Activated naive CD8-positive, alpha-beta T cell treated with anti-CD3 and anti-CD28 coated beads for 36 hours (primary cell): ENCODE measurements at regions not wholly inside any gene's neighbourhood (a gene's known extent, or its start where the extent isn't known, plus 50 kb on each side); places are given as distances from the start of the nearest gene placed in this dataset.
"Not testable (repeated sequence)": the region's sequence is repeated elsewhere in the genome, so short reads cannot be mapped to it uniquely, and the experiment has no call there.

Experiments
- DNase-seq: peaks from one replicate; pipeline ENCODE4 v3.0.0; 2021
- H3K27ac Mint-ChIP-seq: one replicate; pipeline ENCODE4 v1.8.0; 2022; ENCODE audit warnings: mild to moderate bottlenecking, moderate library complexity, mixed read lengths
- H3K27me3 Mint-ChIP-seq: one replicate; pipeline ENCODE4 v1.8.0; 2022; ENCODE audit warnings: mild to moderate bottlenecking, mixed read lengths
- H3K36me3 Mint-ChIP-seq: one replicate; pipeline ENCODE4 v1.8.0; 2021; ENCODE audit warnings: mild to moderate bottlenecking, mixed read lengths
- H3K4me1 Mint-ChIP-seq: one replicate; pipeline ENCODE4 v1.8.0; 2021; ENCODE audit warnings: mixed read lengths
- H3K4me3 Mint-ChIP-seq: one replicate; pipeline ENCODE4 v1.8.0; 2022; ENCODE audit warnings: mild to moderate bottlenecking, moderate library complexity, mixed read lengths
- H3K9me3 Mint-ChIP-seq: one replicate; pipeline ENCODE4 v1.8.0; 2022; ENCODE audit warnings: mixed read lengths

DNA sequence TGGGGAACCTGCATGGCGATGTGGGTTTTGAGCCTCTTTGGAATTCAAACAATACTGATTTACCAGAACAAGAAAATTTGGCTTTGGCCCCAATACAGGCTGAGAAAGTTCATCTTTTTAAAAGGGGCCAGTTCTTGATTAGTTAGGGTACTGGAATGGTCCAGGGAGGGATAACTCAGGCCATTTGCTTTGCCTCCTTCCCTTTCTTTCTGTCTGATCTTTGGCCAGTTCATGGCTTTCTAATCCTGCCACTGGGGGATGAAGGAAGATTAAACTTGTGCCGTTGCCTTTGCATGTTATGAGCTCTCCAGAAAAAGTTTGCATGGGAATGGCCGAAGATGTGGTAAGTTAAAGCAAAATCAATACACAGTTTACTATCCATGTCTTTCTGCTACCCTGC lies 78.4 kb downstream of the ADAMTS15 start:
- no peak overlapping the region for H3K27ac Mint-ChIP-seq
- H3K9me3 Mint-ChIP-seq: no peaks in the 10 kb centered on the region
- no peak for DNase-seq
- no peaks in the 10 kb centered on the region for H3K36me3 Mint-ChIP-seq
- peaks cover 3% of the 10 kb centered on the region for H3K4me1 Mint-ChIP-seq
- H3K4me3 Mint-ChIP-seq: no peak overlapping the region
- H3K27me3 Mint-ChIP-seq: no peaks in the 10 kb centered on the region

GRCh38 chr11:130527636-130528297 lies 79.3 kb downstream of the ADAMTS15 start:
- no peaks in the 10 kb centered on the region for H3K36me3 Mint-ChIP-seq
- DNase-seq: no peak
- H3K27ac Mint-ChIP-seq: no peak overlapping the region
- H3K4me3 Mint-ChIP-seq: no peak overlapping the region
- H3K9me3 Mint-ChIP-seq: no peaks in the 10 kb centered on the region
- no peaks in the 10 kb centered on the region for H3K27me3 Mint-ChIP-seq
- peaks cover 3% of the 10 kb centered on the region for H3K4me1 Mint-ChIP-seq

DNA sequence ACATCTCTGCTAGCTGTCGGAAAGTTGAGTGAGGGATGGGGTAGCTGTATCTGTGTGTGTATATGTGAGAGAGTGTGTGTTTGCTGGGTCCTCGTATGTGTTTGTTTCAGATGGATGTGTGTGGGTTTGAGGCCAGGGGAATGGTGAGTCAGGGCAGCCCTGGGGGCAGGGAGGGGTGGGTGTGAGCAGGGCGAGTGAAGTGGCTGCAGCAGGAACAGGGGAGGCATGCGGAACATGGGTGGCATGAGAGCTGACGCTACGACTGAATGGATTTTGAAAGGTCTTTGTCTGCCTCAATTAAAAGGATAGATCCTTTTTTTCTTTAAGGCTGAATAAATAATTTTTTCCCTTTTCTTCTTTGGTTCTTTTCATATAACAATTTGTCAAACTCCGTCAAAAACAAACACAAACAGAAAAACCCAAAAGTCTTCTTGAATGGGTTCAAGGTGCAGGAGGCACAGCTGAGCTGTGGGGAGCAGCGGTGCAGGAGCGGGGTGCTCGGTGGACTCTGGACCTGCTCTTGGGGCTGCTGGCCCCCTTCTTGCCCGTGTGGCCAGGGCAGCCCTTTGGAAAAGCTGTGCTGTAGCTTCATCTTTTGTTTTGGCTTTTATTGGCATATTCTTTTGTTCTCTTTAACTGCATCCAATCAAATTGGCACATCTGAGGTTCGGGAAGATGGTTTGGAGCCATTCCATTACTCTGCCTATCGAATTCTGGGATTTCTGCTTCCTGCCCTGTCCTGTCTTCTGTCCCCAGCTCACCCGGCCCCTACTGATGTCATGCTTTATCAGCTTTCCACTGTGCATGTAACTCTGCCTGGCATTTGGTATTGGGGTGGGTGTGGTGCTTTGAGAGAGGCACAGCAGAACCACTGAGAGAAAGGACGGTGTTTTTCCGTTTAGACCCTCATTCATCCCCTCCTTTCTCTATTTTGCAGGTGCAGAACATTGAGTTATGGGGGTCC lies 80.1 kb downstream of the ADAMTS15 start:
- Mint-ChIP-seq H3K9me3 (no peaks in the 10 kb centered on the region), H3K27ac (no peak overlapping the region), H3K36me3 (no peaks in the 10 kb centered on the region), H3K4me3 (no peak overlapping the region), H3K4me1 (peaks cover 3% of the 10 kb centered on the region), H3K27me3 (no peaks in the 10 kb centered on the region)
- no peak for DNase-seq

GRCh38 chr11:130529366-130529765 lies 80.9 kb downstream of the ADAMTS15 start:
- Mint-ChIP-seq H3K4me3 (no peak overlapping the region), H3K9me3 (no peaks in the 10 kb centered on the region), H3K27ac (no peak overlapping the region), H3K27me3 (no peaks in the 10 kb centered on the region), H3K36me3 (no peaks in the 10 kb centered on the region), H3K4me1 (peaks cover 3% of the 10 kb centered on the region)
- DNase-seq: no peak

- no peaks in the 10 kb centered on the region for H3K27me3 Mint-ChIP-seq
- no peak overlapping the region for H3K4me3 Mint-ChIP-seq
Observed at GRCh38 chr11:130531061-130531460, 82.6 kb downstream of the ADAMTS15 start.

GRCh38 chr11:130533113-130533798 lies 84.8 kb downstream of the ADAMTS15 start:
- H3K9me3 Mint-ChIP-seq: no peaks in the 10 kb centered on the region
- DNase-seq: no peak
- H3K27me3 Mint-ChIP-seq: no peaks in the 10 kb centered on the region
- H3K27ac Mint-ChIP-seq: no peak overlapping the region
- H3K4me3 Mint-ChIP-seq: no peak overlapping the region
- no peaks in the 10 kb centered on the region for H3K4me1 Mint-ChIP-seq
- no peaks in the 10 kb centered on the region for H3K36me3 Mint-ChIP-seq

More at GRCh38 chr11:130531061-130531460, 82.6 kb downstream of the ADAMTS15 start:
- no peaks in the 10 kb centered on the region for H3K4me1 Mint-ChIP-seq
- no peak overlapping the region for H3K27ac Mint-ChIP-seq
- no peak for DNase-seq
- H3K9me3 Mint-ChIP-seq: no peaks in the 10 kb centered on the region
- no peaks in the 10 kb centered on the region for H3K36me3 Mint-ChIP-seq

DNA sequence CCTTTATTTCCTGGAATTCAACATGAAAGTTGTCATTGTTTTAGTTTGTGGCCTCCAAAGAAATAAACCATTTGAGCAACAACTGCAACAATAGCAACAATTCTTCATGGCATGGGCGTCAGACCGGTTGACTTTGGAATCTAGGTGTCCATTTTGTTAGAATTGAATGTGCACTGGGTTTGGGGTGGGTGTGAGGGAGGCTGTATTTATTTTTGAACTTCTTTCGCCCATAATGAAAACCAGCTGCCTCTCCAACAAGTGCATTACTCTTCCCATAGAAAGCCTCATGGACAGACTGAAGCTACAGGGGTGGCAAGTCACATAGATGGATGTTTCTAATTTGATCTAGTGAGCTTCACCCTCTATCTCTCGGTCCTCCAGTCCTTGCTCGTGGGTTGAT lies 85.4 kb downstream of the ADAMTS15 start:
- H3K36me3 Mint-ChIP-seq: no peaks in the 10 kb centered on the region
- no peaks in the 10 kb centered on the region for H3K9me3 Mint-ChIP-seq
- no peaks in the 10 kb centered on the region for H3K4me1 Mint-ChIP-seq
- no peak overlapping the region for H3K27ac Mint-ChIP-seq
- no peaks in the 10 kb centered on the region for H3K27me3 Mint-ChIP-seq
- no peak overlapping the region for H3K4me3 Mint-ChIP-seq
- no peak for DNase-seq

- Mint-ChIP-seq H3K36me3 (no peaks in the 10 kb centered on the region), H3K9me3 (no peaks in the 10 kb centered on the region), H3K4me3 (no peak overlapping the region), H3K4me1 (no peaks in the 10 kb centered on the region), H3K27me3 (no peaks in the 10 kb centered on the region), H3K27ac (no peak overlapping the region)
- DNase-seq: no peak
Observed at GRCh38 chr11:130534551-130534950, 86.1 kb downstream of the ADAMTS15 start.

DNA sequence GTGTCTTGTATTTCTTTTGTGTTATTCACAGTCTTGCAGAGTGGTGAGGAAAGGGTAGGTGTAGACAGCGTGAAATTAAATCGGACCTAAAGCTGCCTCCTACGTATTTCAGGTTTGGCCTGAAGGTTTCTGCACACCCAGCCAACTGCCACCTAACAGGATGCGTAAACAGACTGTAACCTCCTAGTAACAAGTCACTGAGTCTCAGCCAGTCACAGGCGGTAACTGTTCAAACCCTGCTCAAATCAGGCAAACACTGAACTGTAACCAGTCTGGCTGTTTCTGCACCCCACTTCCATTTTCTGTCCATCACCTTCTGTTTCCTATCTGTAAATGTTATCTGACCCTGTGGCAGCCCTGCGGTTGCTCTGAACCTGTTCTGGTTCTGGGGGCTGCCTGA lies 87.1 kb downstream of the ADAMTS15 start:
- peaks cover 3% of the 10 kb centered on the region for H3K27me3 Mint-ChIP-seq
- no peaks in the 10 kb centered on the region for H3K4me1 Mint-ChIP-seq
- H3K4me3 Mint-ChIP-seq: no peak overlapping the region
- DNase-seq: no peak
- no peak overlapping the region for H3K27ac Mint-ChIP-seq
- H3K9me3 Mint-ChIP-seq: no peaks in the 10 kb centered on the region
- H3K36me3 Mint-ChIP-seq: no peaks in the 10 kb centered on the region

DNA sequence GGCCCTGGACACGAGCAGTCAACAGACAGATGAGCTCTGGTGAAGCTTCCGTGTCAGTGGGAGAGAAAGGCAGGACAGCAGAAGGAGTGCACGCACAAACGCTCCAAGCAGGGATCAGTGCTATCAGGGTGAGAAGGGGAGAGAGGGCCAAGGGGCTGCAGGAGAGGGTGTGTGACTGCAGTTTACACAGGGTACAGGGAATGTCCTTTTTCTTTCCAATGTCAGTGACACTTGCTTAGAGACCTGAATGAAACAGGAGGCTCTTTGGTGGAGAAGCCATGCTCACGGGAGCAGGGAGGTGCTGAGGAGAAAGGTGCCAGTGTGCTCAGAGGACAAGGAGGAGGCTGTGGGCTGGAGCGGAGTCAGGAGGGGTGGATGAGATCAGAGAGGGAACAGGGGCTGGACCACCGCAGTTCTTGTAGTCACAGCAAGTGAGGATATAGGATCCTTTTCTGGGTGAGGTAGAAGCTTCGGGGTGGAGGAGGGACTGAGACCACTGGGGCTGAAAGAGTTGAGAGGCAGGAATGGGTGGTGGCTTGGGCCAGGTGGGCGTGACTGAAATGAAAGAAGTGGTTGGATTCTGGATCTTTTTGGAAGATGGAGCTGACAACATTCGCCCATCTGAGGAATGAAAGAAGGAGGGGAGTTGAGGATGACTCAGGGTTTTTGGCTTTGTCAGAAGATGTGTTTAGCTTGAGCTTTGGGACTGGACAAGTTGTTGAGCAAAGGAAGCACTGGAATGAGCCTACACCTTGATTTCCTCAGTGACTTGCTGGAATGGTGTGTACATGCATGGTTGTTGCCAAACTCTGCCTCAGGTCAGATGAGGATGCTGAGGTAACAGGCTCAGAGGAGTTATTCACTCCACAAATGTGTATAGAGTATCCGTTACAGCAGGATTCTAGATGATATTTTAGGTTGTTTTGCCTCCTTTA lies 87.9 kb downstream of the ADAMTS15 start:
- DNase-seq: no peak

DNA sequence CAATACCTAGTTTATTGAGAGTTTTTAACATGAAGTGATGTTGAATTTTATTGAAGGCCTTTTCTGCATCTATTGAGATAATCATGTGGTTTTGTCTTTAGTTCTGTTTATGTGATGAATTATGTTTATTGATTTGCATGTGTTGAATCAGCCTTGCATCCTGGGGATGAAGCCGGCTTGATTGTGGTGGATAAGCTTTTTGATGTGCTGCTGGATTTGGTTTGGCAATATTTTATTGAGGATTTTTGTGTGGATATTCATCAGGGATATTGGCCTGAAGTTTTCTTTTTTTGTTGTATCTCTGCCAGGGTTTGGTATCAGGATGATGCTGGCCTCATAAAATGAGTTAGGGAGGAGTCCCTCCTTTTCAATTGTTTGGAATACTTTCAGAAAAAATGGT lies 91.2 kb downstream of the ADAMTS15 start:
- H3K27me3 Mint-ChIP-seq: peaks cover 15% of the 10 kb centered on the region
- not testable (repeated sequence) for DNase-seq, H3K36me3 Mint-ChIP-seq, H3K4me1 Mint-ChIP-seq, H3K4me3 Mint-ChIP-seq, H3K9me3 Mint-ChIP-seq, H3K27ac Mint-ChIP-seq

More for the DNA sequence above, 87.9 kb downstream of the ADAMTS15 start:
- Mint-ChIP-seq H3K27ac (no peak overlapping the region), H3K4me3 (no peak overlapping the region), H3K27me3 (peaks cover 7% of the 10 kb centered on the region), H3K4me1 (no peaks in the 10 kb centered on the region), H3K9me3 (no peaks in the 10 kb centered on the region), H3K36me3 (no peaks in the 10 kb centered on the region)

DNA sequence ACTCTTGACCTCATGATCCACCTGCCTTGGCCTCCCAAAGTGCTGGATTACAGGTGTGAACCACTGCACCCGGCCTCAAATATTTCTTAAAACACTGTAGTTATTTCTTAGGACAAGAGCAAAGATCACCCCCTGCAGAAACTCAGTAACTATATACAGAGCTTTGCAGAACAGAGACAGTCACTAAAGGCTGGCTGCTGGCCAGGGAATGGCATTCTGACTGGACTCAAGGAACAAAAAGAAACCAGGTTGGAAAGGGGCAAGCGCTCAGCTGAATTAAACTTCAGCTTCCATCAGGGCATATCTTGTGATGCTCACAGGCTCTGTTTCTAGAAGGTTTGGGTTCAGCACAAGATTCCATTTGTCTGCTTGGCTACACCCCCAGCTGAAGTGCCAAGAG lies 95.8 kb downstream of the ADAMTS15 start:
- no peaks in the 10 kb centered on the region for H3K9me3 Mint-ChIP-seq
- H3K36me3 Mint-ChIP-seq: no peaks in the 10 kb centered on the region
- DNase-seq: no peak
- no peak overlapping the region for H3K27ac Mint-ChIP-seq
- no peak overlapping the region for H3K4me3 Mint-ChIP-seq
- H3K27me3 Mint-ChIP-seq: peaks cover 15% of the 10 kb centered on the region
- no peaks in the 10 kb centered on the region for H3K4me1 Mint-ChIP-seq

DNA sequence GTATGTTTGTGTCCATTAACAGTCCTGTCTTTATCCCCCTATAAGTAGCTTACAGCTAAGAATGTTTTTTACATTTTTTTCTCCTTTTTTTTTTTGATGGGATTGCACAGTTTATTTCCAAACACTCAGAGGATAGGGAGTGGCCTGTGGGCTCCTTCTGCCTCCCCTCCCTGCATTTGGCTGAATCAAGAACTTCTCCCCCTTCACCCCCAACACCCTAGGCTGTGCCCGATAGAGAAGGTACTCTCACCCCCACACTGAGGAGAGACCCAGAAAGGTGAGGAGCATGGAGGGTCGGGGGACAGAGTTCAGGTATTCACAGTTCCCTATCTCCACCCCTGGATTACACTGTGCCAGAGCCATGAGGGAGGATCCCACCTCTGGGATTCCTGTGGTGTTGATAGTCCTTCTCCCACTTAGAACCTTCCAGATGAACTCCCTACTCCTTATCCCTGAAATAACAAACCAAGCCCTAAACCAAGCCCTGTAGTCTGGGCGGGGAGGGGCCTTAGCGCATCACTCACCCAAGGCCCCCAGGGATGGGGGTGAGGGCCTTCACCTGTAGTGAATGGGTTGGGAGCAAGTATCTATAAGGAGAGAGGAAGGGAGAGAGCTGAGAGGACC lies 97.1 kb downstream of the ADAMTS15 start:
- no peaks in the 10 kb centered on the region for H3K36me3 Mint-ChIP-seq
- H3K27me3 Mint-ChIP-seq: peaks cover 12% of the 10 kb centered on the region
- H3K4me1 Mint-ChIP-seq: no peaks in the 10 kb centered on the region
- no peak overlapping the region for H3K4me3 Mint-ChIP-seq
- H3K27ac Mint-ChIP-seq: no peak overlapping the region
- no peaks in the 10 kb centered on the region for H3K9me3 Mint-ChIP-seq
- no peak for DNase-seq

DNA sequence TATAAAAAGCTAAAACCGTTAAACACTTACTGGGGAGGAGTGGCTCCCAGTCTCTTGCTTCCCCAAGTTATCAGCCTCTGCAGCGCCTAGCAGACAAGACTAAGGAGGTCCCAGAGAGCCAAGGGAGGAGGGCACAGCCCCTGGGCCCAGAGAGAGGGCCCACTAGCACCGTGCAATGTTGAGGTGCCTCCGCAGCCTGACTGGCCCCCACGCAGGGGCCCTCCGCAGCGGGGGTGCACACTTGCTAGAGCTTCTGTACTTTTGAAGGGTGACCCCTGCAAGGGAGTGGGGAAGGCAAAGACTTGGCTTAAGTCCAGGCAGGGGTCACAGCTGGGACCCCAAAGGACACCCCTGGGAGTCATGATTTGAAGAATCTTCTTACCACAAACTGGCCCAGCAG lies 98.0 kb downstream of the ADAMTS15 start:
- Mint-ChIP-seq H3K27ac (no peak overlapping the region), H3K36me3 (no peaks in the 10 kb centered on the region), H3K4me1 (no peaks in the 10 kb centered on the region)

More for the DNA sequence above, 98.0 kb downstream of the ADAMTS15 start:
- DNase-seq: no peak
- H3K27me3 Mint-ChIP-seq: peaks cover 8% of the 10 kb centered on the region
- H3K4me3 Mint-ChIP-seq: no peak overlapping the region
- no peaks in the 10 kb centered on the region for H3K9me3 Mint-ChIP-seq
